ENCODE measurements at regions not wholly inside any gene's neighbourhood (a gene's known extent, or its start where the extent isn't known, plus 50 kb on each side); places are given as distances from the start of the nearest gene placed in this dataset.

GRCh38 chr2:145076085-145076484, 556.2 kb upstream of the ZEB2 start:
- no peak for DNase-seq

- no peak for DNase-seq
Measured at GRCh38 chr2:145075454-145076062, 555.6 kb upstream of the ZEB2 start.

- DNase-seq = no peak
Measured at GRCh38 chr2:145070703-145071102, 550.8 kb upstream of the ZEB2 start.

- DNase-seq = no peak
Measured at GRCh38 chr2:145068509-145068908, 548.6 kb upstream of the ZEB2 start.

- no peak for DNase-seq
Measured at GRCh38 chr2:145067549-145068030, 547.7 kb upstream of the ZEB2 start.

- DNase-seq = no peak
Measured at GRCh38 chr2:145066856-145067548, 547.1 kb upstream of the ZEB2 start.

- no peak for DNase-seq
Measured at GRCh38 chr2:145066151-145066661, 546.3 kb upstream of the ZEB2 start.

GRCh38 chr2:145065342-145065741, 545.4 kb upstream of the ZEB2 start:
- DNase-seq = no peak

- no peak for DNase-seq
Measured at GRCh38 chr2:145064511-145064910, 544.6 kb upstream of the ZEB2 start.

- no peak for DNase-seq
Measured at GRCh38 chr2:145060876-145061275, 541.0 kb upstream of the ZEB2 start.

- no peak for DNase-seq
Measured at GRCh38 chr2:145059914-145060313, 540.0 kb upstream of the ZEB2 start.

- DNase-seq = no peak
Measured at GRCh38 chr2:145059343-145059742, 539.4 kb upstream of the ZEB2 start.

GRCh38 chr2:145058457-145058856, 538.5 kb upstream of the ZEB2 start:
- no peak for DNase-seq

GRCh38 chr2:145055651-145056050, 535.7 kb upstream of the ZEB2 start:
- no peak for DNase-seq

GRCh38 chr2:145050134-145050533, 530.2 kb upstream of the ZEB2 start:
- DNase-seq = no peak

- DNase-seq = no peak
Measured at GRCh38 chr2:145049475-145049874, 529.6 kb upstream of the ZEB2 start.

GRCh38 chr2:145047554-145047953, 527.6 kb upstream of the ZEB2 start:
- DNase-seq = no peak

GRCh38 chr2:145044491-145044890, 524.6 kb upstream of the ZEB2 start:
- DNase-seq = no peak

- DNase-seq = no peak
Measured at GRCh38 chr2:145043399-145043834, 523.5 kb upstream of the ZEB2 start.

- no peak for DNase-seq
Measured at GRCh38 chr2:145041706-145042105, 521.8 kb upstream of the ZEB2 start.

- DNase-seq = no peak
Measured at GRCh38 chr2:145040433-145040832, 520.5 kb upstream of the ZEB2 start.

- DNase-seq = no peak
Measured at GRCh38 chr2:145038041-145038525, 518.2 kb upstream of the ZEB2 start.

- no peak for DNase-seq
Measured at GRCh38 chr2:145036421-145037011, 516.6 kb upstream of the ZEB2 start.

GRCh38 chr2:145034511-145034910, 514.6 kb upstream of the ZEB2 start:
- DNase-seq = no peak

Data from NCI-H748 treated with DMSO at 0.1 percent for 48 hours (cell line).